ENCODE measurements at regions not wholly inside any gene's neighbourhood (a gene's known extent, or its start where the extent isn't known, plus 50 kb on each side); places are given as distances from the start of the nearest gene placed in this dataset.

DNA sequence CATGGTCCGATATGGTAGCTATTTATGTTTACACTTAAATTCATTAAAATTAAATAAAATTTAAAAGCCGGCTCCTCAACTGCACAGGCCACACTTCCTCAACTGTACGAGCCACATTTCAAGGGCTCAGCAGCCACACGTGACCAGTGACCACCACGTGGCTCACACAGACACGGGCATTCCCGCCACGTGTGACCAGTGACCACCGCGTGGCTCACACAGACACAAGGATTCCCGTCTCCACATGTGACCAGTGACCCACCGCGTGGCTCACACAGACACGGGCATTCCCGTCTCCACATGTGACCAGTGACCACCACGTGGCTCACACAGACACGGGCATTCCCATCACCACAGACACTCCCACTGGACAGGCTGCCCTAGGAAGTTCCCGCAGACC is 91.3 kb downstream of the PDGFA start (continued):
- TF ChIP-seq EGR1 (IDR thresholded peaks at IDR 0.05; ENCODE audit: borderline replicate concordance in 1 of 2, low read depth in 2 of 2, low read length in 2 of 2), result no peak

DNA sequence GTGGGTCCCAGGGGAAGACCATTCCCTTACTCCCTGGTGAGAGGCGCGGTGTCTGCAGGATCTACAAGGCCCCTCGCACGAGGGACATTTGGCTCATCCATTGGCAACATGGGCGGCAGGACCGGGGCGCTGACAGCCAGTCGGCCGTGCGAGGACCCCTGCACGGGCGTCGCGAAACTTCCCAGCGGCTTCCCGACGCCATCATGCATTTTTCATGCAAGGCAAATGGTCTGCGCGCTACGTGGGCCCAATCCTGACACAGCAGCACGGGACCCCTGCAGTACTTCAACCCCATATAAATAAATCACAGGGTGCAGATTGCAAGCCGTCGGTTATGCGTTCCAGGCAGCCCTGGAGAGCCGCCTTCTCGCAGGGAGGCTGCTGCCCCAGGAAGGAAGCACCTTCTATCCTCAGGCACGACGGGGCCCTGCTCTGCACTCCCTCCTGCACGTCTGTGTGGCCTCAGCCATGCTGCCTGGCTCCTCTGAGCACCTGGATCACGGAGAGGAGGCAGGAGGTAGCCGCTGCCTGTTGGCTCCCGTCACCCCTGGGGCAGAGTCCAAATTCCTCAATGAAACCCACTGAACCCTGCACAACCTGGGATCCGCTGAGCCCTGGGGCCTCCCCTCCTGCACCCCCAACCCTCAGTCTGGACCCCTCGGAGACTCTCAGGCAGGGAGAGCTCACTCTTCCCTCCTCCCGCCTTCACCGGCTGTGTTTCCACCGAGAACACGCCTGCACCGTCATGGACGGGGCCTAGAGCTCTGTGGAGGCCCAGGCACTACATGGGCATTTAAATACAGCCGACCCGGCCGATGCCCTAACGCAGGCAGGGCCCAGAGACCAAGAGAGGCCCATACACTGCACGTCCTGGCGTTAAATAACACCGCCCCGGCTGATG is 90.5 kb downstream of the PDGFA start:
- intact Hi-C loops (cut with micrococcal nuclease; ENCODE audit: unreplicated experiment), result no loop called here
- Histone ChIP-seq H3K9ac (ENCODE audit: control insufficient read depth, insufficient read depth, low read length) (no peak overlapping the region), H3K4me1 (ENCODE audit: control insufficient read depth, insufficient read depth, low read length) (no peaks in the 10 kb centered on the region), H3K27ac (ENCODE audit: control insufficient read depth, insufficient read depth) (no peak overlapping the region), H4K20me1 (ENCODE audit: control insufficient read depth, insufficient read depth) (no peaks in the 10 kb centered on the region), H3K4me3 (no peak overlapping the region), H3K36me3 (ENCODE audit: control insufficient read depth in 2 of 2, insufficient read depth in 2 of 2, low read length in 1 of 2) (no peaks in the 10 kb centered on the region), H3K79me2 (ENCODE audit: control insufficient read depth, insufficient read depth, low read length) (no peaks in the 10 kb centered on the region), H3K27me3 (replicated peaks in 1 of 2; ENCODE audit: control insufficient read depth in 2 of 2, insufficient read depth in 2 of 2, low read length in 1 of 2) (no peaks in the 10 kb centered on the region), H2AFZ (ENCODE audit: control insufficient read depth, low read depth, low read length) (no peak overlapping the region), H3K4me2 (ENCODE audit: control insufficient read depth, insufficient read depth) (no peak overlapping the region), H3K9me3 (replicated peaks; ENCODE audit: control insufficient read depth, insufficient read depth, low read length) (no peaks in the 10 kb centered on the region; the same call in 2 of the 3 replicates)
- ChIA-PET POLR2A (no interaction called here), SMC1A (ENCODE audit: uncharacterized antibody, unreplicated experiment) (no interaction called here), RAD21 (ENCODE audit: unreplicated experiment) (no interaction called here), CTCF (no interaction called here)
- 75% methylated on average over 48 of the region's 48 CpGs for WGBS (ENCODE audit: insufficient coverage, insufficient replicate concordance, low lambda C conversion rate, missing lambda C conversion rate)
- in situ Hi-C loops (cut with MboI), result no loop called here
- FAIRE-seq (no peak), DNase-seq (ENCODE audit: low read depth, low spot score) (no peak), ATAC-seq (no peak)
- TF ChIP-seq, protein P1, sequence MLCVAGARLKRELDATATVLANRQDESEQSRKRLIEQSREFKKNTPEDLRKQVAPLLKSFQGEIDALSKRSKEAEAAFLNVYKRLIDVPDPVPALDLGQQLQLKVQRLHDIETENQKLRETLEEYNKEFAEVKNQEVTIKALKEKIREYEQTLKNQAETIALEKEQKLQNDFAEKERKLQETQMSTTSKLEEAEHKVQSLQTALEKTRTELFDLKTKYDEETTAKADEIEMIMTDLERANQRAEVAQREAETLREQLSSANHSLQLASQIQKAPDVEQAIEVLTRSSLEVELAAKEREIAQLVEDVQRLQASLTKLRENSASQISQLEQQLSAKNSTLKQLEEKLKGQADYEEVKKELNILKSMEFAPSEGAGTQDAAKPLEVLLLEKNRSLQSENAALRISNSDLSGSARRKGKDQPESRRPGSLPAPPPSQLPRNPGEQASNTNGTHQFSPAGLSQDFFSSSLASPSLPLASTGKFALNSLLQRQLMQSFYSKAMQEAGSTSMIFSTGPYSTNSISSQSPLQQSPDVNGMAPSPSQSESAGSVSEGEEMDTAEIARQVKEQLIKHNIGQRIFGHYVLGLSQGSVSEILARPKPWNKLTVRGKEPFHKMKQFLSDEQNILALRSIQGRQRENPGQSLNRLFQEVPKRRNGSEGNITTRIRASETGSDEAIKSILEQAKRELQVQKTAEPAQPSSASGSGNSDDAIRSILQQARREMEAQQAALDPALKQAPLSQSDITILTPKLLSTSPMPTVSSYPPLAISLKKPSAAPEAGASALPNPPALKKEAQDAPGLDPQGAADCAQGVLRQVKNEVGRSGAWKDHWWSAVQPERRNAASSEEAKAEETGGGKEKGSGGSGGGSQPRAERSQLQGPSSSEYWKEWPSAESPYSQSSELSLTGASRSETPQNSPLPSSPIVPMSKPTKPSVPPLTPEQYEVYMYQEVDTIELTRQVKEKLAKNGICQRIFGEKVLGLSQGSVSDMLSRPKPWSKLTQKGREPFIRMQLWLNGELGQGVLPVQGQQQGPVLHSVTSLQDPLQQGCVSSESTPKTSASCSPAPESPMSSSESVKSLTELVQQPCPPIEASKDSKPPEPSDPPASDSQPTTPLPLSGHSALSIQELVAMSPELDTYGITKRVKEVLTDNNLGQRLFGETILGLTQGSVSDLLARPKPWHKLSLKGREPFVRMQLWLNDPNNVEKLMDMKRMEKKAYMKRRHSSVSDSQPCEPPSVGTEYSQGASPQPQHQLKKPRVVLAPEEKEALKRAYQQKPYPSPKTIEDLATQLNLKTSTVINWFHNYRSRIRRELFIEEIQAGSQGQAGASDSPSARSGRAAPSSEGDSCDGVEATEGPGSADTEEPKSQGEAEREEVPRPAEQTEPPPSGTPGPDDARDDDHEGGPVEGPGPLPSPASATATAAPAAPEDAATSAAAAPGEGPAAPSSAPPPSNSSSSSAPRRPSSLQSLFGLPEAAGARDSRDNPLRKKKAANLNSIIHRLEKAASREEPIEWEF (IDR thresholded peaks at IDR 0.05; ENCODE audit: insufficient replicate concordance, low read depth, low read length), result no peak
- TF ChIP-seq ETV6 (conservative IDR thresholded peaks at IDR 0.05 in 1 of 2, IDR thresholded peaks at IDR 0.05 in 1 of 2; ENCODE audit: borderline replicate concordance in 1 of 2, low read depth in 1 of 2) (no peak), NR2C2 (IDR thresholded peaks at IDR 0.05; ENCODE audit: borderline replicate concordance, control insufficient read depth, insufficient read length, low read depth) (no peak), SPI1 (IDR thresholded peaks at IDR 0.05; ENCODE audit: borderline replicate concordance, insufficient read depth, low read depth, low read length) (no peak), RB1 (IDR thresholded peaks at IDR 0.05; ENCODE audit: borderline replicate concordance) (no peak)
- TF ChIP-seq, protein P2, sequence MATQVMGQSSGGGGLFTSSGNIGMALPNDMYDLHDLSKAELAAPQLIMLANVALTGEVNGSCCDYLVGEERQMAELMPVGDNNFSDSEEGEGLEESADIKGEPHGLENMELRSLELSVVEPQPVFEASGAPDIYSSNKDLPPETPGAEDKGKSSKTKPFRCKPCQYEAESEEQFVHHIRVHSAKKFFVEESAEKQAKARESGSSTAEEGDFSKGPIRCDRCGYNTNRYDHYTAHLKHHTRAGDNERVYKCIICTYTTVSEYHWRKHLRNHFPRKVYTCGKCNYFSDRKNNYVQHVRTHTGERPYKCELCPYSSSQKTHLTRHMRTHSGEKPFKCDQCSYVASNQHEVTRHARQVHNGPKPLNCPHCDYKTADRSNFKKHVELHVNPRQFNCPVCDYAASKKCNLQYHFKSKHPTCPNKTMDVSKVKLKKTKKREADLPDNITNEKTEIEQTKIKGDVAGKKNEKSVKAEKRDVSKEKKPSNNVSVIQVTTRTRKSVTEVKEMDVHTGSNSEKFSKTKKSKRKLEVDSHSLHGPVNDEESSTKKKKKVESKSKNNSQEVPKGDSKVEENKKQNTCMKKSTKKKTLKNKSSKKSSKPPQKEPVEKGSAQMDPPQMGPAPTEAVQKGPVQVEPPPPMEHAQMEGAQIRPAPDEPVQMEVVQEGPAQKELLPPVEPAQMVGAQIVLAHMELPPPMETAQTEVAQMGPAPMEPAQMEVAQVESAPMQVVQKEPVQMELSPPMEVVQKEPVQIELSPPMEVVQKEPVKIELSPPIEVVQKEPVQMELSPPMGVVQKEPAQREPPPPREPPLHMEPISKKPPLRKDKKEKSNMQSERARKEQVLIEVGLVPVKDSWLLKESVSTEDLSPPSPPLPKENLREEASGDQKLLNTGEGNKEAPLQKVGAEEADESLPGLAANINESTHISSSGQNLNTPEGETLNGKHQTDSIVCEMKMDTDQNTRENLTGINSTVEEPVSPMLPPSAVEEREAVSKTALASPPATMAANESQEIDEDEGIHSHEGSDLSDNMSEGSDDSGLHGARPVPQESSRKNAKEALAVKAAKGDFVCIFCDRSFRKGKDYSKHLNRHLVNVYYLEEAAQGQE (IDR thresholded peaks at IDR 0.05; ENCODE audit: low read depth, low read length), result no peak
- no TSS peak for BruUV-seq (replicated peaks)

Data from GM12878 (cell line).